GM12864 (cell line): ENCODE measurements at regions not wholly inside any gene's neighbourhood (a gene's known extent, or its start where the extent isn't known, plus 50 kb on each side); places are given as distances from the start of the nearest gene placed in this dataset.

Experiments
- DNase-seq: peaks from one replicate; pipeline ENCODE4 v3.0.0-alpha.2; 2011; ENCODE audit warnings: low read depth
- H3K4me3 ChIP-seq: 2 replicates; pipeline ENCODE4 v1.5.1; 2011; ENCODE audit warnings: mild to moderate bottlenecking, low read depth, low read length, control low read depth
- TF ChIP-seq, protein P1 (sequence below): IDR thresholded peaks from 2 replicates; pipeline ENCODE4 v1.5.1; 2011; ENCODE audit warnings: low read depth, mild to moderate bottlenecking, moderate library complexity, low read length, control low read depth, inconsistent platforms; ENCODE audit errors: missing control alignments

DNA sequence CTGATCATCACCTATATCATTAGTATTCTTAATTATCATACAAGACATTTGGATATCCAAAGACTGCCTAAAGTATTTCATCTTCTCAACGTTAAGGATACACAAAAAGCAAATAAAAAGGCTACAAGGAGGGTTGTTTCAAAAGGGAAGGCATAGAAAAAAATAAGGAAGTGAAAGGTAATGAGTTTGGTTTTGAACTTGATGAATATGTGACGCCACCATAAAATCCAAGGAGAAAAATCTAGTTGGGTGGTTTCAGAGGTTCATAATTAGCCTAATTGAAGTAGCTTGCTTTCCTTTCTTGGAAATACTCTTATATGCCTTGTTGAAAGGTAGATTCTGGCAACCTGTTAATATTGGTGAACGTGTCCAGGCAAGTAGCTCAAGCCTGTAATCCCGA, 96.1 kb upstream of the SGCD start:
- TF ChIP-seq, protein P1, sequence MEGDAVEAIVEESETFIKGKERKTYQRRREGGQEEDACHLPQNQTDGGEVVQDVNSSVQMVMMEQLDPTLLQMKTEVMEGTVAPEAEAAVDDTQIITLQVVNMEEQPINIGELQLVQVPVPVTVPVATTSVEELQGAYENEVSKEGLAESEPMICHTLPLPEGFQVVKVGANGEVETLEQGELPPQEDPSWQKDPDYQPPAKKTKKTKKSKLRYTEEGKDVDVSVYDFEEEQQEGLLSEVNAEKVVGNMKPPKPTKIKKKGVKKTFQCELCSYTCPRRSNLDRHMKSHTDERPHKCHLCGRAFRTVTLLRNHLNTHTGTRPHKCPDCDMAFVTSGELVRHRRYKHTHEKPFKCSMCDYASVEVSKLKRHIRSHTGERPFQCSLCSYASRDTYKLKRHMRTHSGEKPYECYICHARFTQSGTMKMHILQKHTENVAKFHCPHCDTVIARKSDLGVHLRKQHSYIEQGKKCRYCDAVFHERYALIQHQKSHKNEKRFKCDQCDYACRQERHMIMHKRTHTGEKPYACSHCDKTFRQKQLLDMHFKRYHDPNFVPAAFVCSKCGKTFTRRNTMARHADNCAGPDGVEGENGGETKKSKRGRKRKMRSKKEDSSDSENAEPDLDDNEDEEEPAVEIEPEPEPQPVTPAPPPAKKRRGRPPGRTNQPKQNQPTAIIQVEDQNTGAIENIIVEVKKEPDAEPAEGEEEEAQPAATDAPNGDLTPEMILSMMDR = no peak
- no peak for DNase-seq

DNA sequence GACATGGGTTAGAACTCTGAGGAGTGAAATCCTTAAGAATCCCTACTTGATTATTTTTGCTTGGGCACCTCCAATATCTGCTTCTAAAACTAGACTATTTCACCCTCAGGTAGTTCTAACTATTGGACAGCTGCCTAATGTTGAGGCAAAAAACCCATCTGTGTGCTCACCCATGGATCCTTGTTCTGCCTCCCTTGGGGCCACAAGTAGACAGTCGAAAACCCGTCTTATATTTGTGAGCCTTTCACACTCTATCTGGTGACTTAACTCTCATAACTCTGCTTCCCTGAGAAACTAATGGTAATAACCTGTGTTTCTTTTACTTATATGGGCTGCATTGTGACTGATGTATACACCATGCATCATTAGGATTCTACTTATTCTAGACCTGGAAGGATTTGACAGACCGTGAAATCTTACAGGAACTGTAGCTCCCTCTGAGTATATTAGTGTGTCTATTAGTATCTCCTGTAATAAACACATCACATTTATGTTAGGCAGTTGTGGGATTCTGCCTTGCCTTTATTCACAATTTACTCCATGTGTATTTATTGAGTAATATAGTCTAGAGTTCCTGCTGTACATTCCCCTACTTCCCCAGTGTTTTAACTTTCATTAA, 94.6 kb upstream of the SGCD start:
- TF ChIP-seq, protein P1 = no peak
- no peak overlapping the region for H3K4me3 ChIP-seq
- DNase-seq = no peak

More for the DNA sequence above, 96.1 kb upstream of the SGCD start:
- no peak overlapping the region for H3K4me3 ChIP-seq

DNA sequence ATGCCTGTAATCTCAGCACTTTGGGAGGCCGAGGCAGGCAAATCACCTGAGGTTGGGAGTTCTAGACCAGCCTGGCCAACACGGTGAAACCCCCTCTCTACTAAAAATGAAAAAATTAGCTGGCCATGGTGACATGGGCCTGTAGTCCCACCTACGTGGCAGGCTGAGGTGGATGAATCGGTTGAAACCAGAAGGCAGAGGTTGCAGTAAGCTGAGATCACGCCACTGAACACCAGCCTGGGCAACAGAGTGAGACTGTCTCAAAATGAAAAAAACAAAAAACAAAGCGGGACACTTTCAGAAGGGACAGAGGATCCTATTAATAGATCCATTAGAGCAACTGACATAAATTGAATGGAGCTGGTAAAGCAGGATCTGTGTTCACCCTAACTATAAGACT, 89.6 kb upstream of the SGCD start:
- DNase-seq = no peak
- H3K4me3 ChIP-seq = no peak overlapping the region
- TF ChIP-seq, protein P1 = no peak

DNA sequence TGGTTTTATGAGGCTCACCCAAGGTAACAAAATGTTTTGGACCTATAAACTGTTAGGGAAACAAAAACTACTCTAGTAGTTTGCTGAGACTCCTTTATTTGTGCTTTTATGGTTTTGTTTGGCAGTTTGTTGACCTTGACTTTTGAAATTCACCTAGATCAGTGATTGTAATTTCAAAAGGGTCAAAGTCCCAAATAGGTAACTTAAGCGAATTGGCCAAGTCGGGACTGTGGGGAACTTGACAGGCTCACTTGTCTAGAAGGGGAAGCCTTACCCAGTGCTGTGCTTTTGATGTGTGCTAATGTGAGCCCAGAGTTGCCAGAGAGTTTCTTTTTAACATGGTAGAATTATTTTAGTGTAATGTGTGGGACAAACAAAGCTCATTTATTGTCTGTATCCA, 87.2 kb upstream of the SGCD start:
- no peak overlapping the region for H3K4me3 ChIP-seq
- DNase-seq = no peak
- TF ChIP-seq, protein P1 = no peak

DNA sequence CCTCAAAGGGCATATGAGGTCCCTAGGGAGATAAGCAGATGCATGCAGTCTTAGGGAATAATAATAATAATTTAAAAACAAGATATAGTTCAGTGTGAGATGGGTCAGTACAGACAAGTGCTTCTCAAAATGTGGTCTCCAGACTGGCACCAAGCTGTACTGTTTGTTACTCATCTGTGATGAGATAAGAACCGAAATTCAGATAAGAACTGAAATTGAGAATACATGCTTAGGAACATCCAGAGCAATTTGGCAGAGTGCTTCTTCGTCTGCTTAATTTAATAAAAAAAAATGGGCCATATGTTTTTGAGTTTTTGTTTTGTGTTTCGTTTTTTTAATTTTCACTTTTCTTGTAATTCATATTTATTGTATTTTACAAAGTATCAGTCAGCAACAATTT, 86.5 kb upstream of the SGCD start:
- DNase-seq = no peak
- TF ChIP-seq, protein P1 = no peak
- H3K4me3 ChIP-seq = no peak overlapping the region

DNA sequence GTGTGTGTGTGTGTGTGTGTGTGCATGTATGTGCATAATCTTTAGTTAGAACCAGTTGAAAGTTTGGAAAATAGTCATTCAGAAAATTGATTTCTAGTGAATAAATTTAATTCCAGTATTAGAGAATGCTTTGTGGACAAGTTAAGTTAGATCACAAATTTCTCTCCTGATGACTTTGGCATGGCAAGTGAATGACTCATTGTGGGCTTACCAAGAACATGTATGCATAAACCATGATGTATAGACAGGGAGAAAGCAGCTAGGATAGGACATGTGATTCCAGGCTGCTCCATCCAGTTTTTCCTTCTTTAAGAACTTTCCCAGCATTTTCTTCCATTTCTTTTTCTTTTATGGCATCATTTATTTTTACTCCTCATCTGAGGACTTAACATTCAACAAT, 85.7 kb upstream of the SGCD start:
- H3K4me3 ChIP-seq = no peak overlapping the region
- no peak for DNase-seq
- TF ChIP-seq, protein P1 = no peak

DNA sequence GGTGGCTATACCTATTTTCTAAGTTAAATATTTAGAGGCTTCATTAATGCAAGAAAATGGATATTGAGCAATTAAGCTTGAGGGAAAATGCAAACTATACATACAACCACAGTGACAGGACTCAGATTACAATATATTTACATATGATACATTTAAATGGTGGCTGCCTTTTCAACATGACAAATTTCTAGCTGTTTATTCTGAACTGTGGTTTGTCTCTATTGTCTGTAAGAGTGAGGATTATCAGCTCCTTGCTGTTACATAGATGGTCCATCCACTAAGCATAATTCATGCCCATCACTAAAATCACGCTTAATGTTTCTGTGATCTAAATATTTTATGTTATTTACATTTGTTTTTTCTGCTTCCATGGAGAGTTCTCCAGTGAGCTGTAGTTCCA, 81.1 kb upstream of the SGCD start:
- TF ChIP-seq, protein P1 = no peak
- no peak for DNase-seq
- no peak overlapping the region for H3K4me3 ChIP-seq
